Breast epithelium (tissue), 3 donors: ENCODE measurements at regions not wholly inside any gene's neighbourhood (a gene's known extent, or its start where the extent isn't known, plus 50 kb on each side); places are given as distances from the start of the nearest gene placed in this dataset.

Experiments used
- CTCF ChIP-seq, 3 donors: fragments of 450-650 bp; IDR thresholded peaks; one replicate each; pipeline ENCODE4 v1.5.1; 2016 to 2017; ENCODE audit warnings: antibody characterized with exemption in 3 of 3, mild to moderate bottlenecking in 3 of 3, moderate library complexity in 3 of 3
- POLR2AphosphoS5 ChIP-seq, 3 donors: sonication (generic); formaldehyde crosslinking; IDR thresholded peaks; one replicate each; pipeline ENCODE4 v1.6.1; 2017; ENCODE audit warnings: antibody characterized with exemption in 3 of 3

GRCh38 chr9:81052846-81053245 is 636.5 kb downstream of the TLE1 start:
- TF ChIP-seq CTCF (IDR thresholded peaks at IDR 0.05), result no peak
- no peak for TF ChIP-seq POLR2AphosphoS5 (IDR thresholded peaks at IDR 0.05)
